HG03439 (cell line): ENCODE measurements at regions not wholly inside any gene's neighbourhood (a gene's known extent, or its start where the extent isn't known, plus 50 kb on each side); places are given as distances from the start of the nearest gene placed in this dataset.
A peak's percentile ranks its signal among the peaks of the same experiment; 100 is the strongest.
"Not testable (repeated sequence)": the region's sequence is repeated elsewhere in the genome, so short reads cannot be mapped to it uniquely, and the experiment has no call there.

Experiments used
- ATAC-seq: cut with Tn5 transposase; IDR thresholded peaks from one replicate; pipeline ENCODE4 v1.9.1; 2021; ENCODE audit warnings: mild to moderate bottlenecking, moderate library complexity; ENCODE audit not compliant: unreplicated experiment

- ATAC-seq = not testable (repeated sequence)
Measured at GRCh38 chr4:104002318-104002717, 282.5 kb upstream of the TACR3 start.

GRCh38 chr4:103998756-103999155 is 279.0 kb upstream of the TACR3 start:
- ATAC-seq = no peak

- no peak for ATAC-seq
Measured at GRCh38 chr4:103996637-103997036, 276.9 kb upstream of the TACR3 start.

GRCh38 chr4:103996064-103996463 is 276.3 kb upstream of the TACR3 start:
- no peak for ATAC-seq

GRCh38 chr4:103994059-103994458 is 274.3 kb upstream of the TACR3 start:
- no peak for ATAC-seq

GRCh38 chr4:103982454-103982853 is 262.7 kb upstream of the TACR3 start:
- no peak for ATAC-seq

GRCh38 chr4:103948244-103949018 is 228.6 kb upstream of the TACR3 start:
- no peak for ATAC-seq

- ATAC-seq = no peak
Measured at GRCh38 chr4:103947617-103948016, 227.8 kb upstream of the TACR3 start.

- not testable (repeated sequence) for ATAC-seq
Measured at GRCh38 chr4:103946621-103947268, 227.0 kb upstream of the TACR3 start.

- no peak for ATAC-seq
Measured at GRCh38 chr4:103938488-103938887, 218.7 kb upstream of the TACR3 start.

GRCh38 chr4:103936653-103937145 is 216.9 kb upstream of the TACR3 start:
- no peak for ATAC-seq

GRCh38 chr4:103934178-103934789 is 214.5 kb upstream of the TACR3 start:
- peak; percentile 82 for ATAC-seq

- ATAC-seq = no peak
Measured at GRCh38 chr4:103928370-103928769, 208.6 kb upstream of the TACR3 start.

GRCh38 chr4:103923551-103923950 is 203.8 kb upstream of the TACR3 start:
- ATAC-seq = no peak

- ATAC-seq = no peak
Measured at GRCh38 chr4:103918214-103918613, 198.4 kb upstream of the TACR3 start.

- ATAC-seq = peak; percentile 96
Measured at GRCh38 chr4:103915224-103915869, 195.6 kb upstream of the TACR3 start.

- ATAC-seq = no peak
Measured at GRCh38 chr4:103907414-103907813, 187.6 kb upstream of the TACR3 start.

GRCh38 chr4:103904123-103904522 is 184.3 kb upstream of the TACR3 start:
- no peak for ATAC-seq

GRCh38 chr4:103902730-103903129 is 182.9 kb upstream of the TACR3 start:
- no peak for ATAC-seq

- no peak for ATAC-seq
Measured at GRCh38 chr4:103895876-103896465, 176.2 kb upstream of the TACR3 start.

- no peak for ATAC-seq
Measured at GRCh38 chr4:103892586-103892985, 172.8 kb upstream of the TACR3 start.
